NT2/D1 (cell line): ENCODE measurements at regions not wholly inside any gene's neighbourhood (a gene's known extent, or its start where the extent isn't known, plus 50 kb on each side); places are given as distances from the start of the nearest gene placed in this dataset.

Experiments used
- DNase-seq: peaks from one replicate; pipeline ENCODE4 v3.0.0-alpha.2; 2011; ENCODE audit warnings: low read depth, low spot score
- H3K27me3 ChIP-seq: 2 replicates; pipeline ENCODE4 v1.6.0; 2011; ENCODE audit warnings: mild to moderate bottlenecking; ENCODE audit not compliant: insufficient read length, insufficient read depth
- H3K36me3 ChIP-seq: 2 replicates; pipeline ENCODE4 v1.6.1; 2011; ENCODE audit warnings: mild to moderate bottlenecking, low read length, mixed read lengths; ENCODE audit not compliant: insufficient read depth, insufficient read length
- H3K4me1 ChIP-seq: 2 replicates; pipeline ENCODE4 v1.5.1; 2011; ENCODE audit not compliant: insufficient read depth, insufficient read length
- H3K4me3 ChIP-seq: 2 replicates; pipeline ENCODE4 v1.5.1; 2011; ENCODE audit warnings: low read depth; ENCODE audit not compliant: insufficient read length
- H3K9ac ChIP-seq: 2 replicates; pipeline ENCODE4 v1.6.0; 2011; ENCODE audit warnings: low read depth; ENCODE audit not compliant: insufficient read length
- H3K9me3 ChIP-seq: 2 replicates; pipeline ENCODE4 v1.5.1; 2011; ENCODE audit warnings: mild to moderate bottlenecking, low read length; ENCODE audit not compliant: insufficient read depth
- SUZ12 ChIP-seq: IDR thresholded peaks from 2 replicates; pipeline ENCODE4 v1.6.1; 2011; ENCODE audit not compliant: insufficient read length, insufficient read depth; ENCODE audit errors: extremely low read depth
- YY1 ChIP-seq: IDR thresholded peaks from 2 replicates; pipeline ENCODE4 v1.6.1; 2011; ENCODE audit not compliant: insufficient read length, insufficient read depth
- ZNF274 ChIP-seq: IDR thresholded peaks from 2 replicates; pipeline ENCODE4 v1.6.1; 2011; ENCODE audit warnings: mild to moderate bottlenecking, low read depth, low read length

DNA sequence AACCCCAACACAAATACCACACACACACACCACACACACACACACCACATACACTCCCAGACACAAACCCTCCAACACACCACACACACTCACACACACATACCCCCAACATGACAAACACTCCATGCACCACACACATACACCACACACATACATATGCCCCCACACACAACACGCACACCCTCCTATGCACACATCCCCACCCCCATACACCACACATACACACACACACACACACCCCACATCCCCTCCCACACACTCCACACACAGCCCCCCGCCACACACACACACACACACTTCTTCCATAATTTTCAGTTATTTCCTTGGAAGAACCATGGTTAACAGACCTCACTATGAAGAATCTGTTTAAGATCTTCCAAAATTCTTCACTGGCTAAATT is 173.5 kb upstream of the KCNIP4 start:
- Histone ChIP-seq H3K4me1 (no peaks in the 10 kb centered on the region), H3K9me3 (peaks cover 25% of the 10 kb centered on the region), H3K36me3 (no peaks in the 10 kb centered on the region), H3K27me3 (no peaks in the 10 kb centered on the region), H3K4me3 (no peak overlapping the region), H3K9ac (no peak overlapping the region)
- DNase-seq: no peak
- TF ChIP-seq ZNF274 (no peak), SUZ12 (no peak), YY1 (no peak)

GRCh38 chr4:22115262-22115661 is 166.7 kb upstream of the KCNIP4 start:
- H3K36me3 ChIP-seq: no peaks in the 10 kb centered on the region
- H3K4me3 ChIP-seq: no peak overlapping the region
- no peak for TF ChIP-seq YY1
- TF ChIP-seq ZNF274: no peak
- TF ChIP-seq SUZ12: no peak
- no peaks in the 10 kb centered on the region for H3K9me3 ChIP-seq
- H3K9ac ChIP-seq: no peak overlapping the region
- no peak for DNase-seq
- no peaks in the 10 kb centered on the region for H3K4me1 ChIP-seq
- H3K27me3 ChIP-seq: no peaks in the 10 kb centered on the region

- Histone ChIP-seq H3K27me3 (no peaks in the 10 kb centered on the region), H3K9me3 (no peaks in the 10 kb centered on the region), H3K36me3 (no peaks in the 10 kb centered on the region), H3K9ac (no peak overlapping the region), H3K4me1 (no peaks in the 10 kb centered on the region), H3K4me3 (no peak overlapping the region)
- no peak for DNase-seq
- TF ChIP-seq ZNF274 (no peak), SUZ12 (no peak), YY1 (no peak)
Measured at GRCh38 chr4:22103768-22104167, 155.2 kb upstream of the KCNIP4 start.

DNA sequence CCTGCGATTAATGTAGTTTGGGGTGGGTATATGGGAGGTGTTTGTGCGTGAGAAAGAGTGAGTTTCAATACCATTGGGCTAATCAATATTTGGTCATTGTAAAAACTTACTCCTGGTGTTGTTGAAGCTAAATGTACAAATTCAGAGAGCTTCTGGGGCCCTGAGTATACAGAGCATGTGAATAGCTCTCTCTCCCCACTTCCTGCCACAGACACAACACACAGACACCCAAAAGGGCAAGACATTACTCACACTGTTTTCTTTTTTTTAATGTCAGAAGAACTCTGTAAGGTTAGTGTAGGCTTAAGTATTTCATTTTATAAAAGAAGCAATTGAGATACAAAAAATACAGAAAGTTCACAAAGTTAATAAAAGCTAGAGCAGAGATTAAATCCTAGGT is 151.3 kb upstream of the KCNIP4 start:
- Histone ChIP-seq H3K9me3 (no peaks in the 10 kb centered on the region), H3K4me1 (no peaks in the 10 kb centered on the region), H3K4me3 (no peak overlapping the region), H3K36me3 (no peaks in the 10 kb centered on the region), H3K9ac (no peak overlapping the region), H3K27me3 (no peaks in the 10 kb centered on the region)
- no peak for DNase-seq
- no peak for TF ChIP-seq YY1
- TF ChIP-seq ZNF274: no peak
- TF ChIP-seq SUZ12: no peak

DNA sequence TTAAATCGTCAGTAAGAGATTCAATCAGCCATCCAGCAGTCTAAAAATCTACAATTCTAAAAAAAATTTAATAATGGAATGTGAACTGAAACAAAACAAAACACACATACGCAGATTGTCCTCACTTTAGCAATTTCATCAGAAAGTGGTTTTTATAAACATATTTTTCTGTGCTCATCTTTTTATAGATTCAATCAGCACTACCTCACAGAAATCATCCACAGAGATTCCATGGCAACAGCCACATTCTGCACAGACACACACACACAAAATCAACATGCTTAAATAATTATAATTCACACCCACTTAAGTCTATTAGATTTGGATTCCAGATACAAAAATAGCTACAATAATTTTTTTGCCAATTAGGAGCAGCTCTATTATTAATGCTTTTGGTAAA is 149.0 kb upstream of the KCNIP4 start:
- no peak for TF ChIP-seq YY1
- TF ChIP-seq SUZ12: no peak
- no peak for TF ChIP-seq ZNF274

DNA sequence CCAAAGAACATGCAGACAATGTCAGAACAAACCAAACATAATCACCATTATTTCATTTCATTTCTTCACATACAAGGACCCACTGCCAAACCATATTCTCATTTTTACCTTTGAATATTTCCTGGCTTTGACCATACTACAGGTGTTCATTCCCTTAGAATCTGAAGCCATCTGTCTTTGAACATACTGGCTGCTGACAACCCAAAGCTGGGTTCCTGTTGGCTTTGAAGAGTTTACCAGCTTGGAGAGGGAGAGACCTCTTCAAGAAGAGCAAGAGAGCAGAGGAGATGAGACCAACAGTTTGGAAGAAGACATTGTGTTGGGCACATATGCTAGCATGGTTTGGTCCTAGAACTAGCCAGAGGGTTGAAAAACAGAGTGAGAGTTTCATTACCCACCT is 145.6 kb upstream of the KCNIP4 start:
- Histone ChIP-seq H3K4me1 (no peaks in the 10 kb centered on the region), H3K27me3 (no peaks in the 10 kb centered on the region), H3K4me3 (no peak overlapping the region), H3K9ac (no peak overlapping the region), H3K9me3 (no peaks in the 10 kb centered on the region), H3K36me3 (no peaks in the 10 kb centered on the region)
- no peak for DNase-seq
- TF ChIP-seq ZNF274: no peak

More for the DNA sequence above, 149.0 kb upstream of the KCNIP4 start:
- Histone ChIP-seq H3K9me3 (no peaks in the 10 kb centered on the region), H3K9ac (no peak overlapping the region), H3K4me3 (no peak overlapping the region), H3K36me3 (no peaks in the 10 kb centered on the region), H3K27me3 (no peaks in the 10 kb centered on the region), H3K4me1 (no peaks in the 10 kb centered on the region)
- DNase-seq: no peak

- Histone ChIP-seq H3K4me3 (no peak overlapping the region), H3K36me3 (no peaks in the 10 kb centered on the region), H3K9me3 (no peaks in the 10 kb centered on the region), H3K4me1 (no peaks in the 10 kb centered on the region), H3K9ac (no peak overlapping the region), H3K27me3 (no peaks in the 10 kb centered on the region)
- no peak for DNase-seq
- no peak for TF ChIP-seq ZNF274
- TF ChIP-seq YY1: no peak
- no peak for TF ChIP-seq SUZ12
Measured at GRCh38 chr4:22093126-22093525, 144.6 kb upstream of the KCNIP4 start.

DNA sequence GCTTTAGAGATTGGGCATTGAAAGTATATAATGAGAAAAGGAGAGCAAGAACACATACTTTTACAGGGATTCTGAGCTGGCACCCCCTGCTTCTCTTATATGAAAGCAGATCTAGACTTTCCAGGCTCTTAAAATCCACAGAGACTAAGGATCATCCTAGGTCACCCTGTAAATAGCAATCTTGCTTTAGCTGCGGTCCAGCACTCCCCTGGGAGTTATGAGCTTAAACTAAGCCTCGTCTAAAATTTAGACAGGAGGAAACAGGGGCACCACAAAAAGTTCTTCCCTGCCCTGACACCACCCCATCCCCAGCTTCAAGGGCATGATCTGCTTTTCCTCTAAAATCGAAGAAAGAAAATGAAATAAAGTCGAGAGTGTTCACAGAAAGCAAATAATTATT is 143.3 kb upstream of the KCNIP4 start:
- H3K4me3 ChIP-seq: no peak overlapping the region
- no peaks in the 10 kb centered on the region for H3K9me3 ChIP-seq
- no peaks in the 10 kb centered on the region for H3K36me3 ChIP-seq
- no peak for DNase-seq
- TF ChIP-seq ZNF274 (no peak), SUZ12 (no peak), YY1 (no peak)
- no peaks in the 10 kb centered on the region for H3K4me1 ChIP-seq
- no peak overlapping the region for H3K9ac ChIP-seq
- H3K27me3 ChIP-seq: no peaks in the 10 kb centered on the region
